Loucy (cell line): ENCODE measurements at regions not wholly inside any gene's neighbourhood (a gene's known extent, or its start where the extent isn't known, plus 50 kb on each side); places are given as distances from the start of the nearest gene placed in this dataset.

ENCODE experiments used
- H2AFZ ChIP-seq: fragments of 200-600 bp; sonication (generic); 2 replicates; pipeline ENCODE4 v1.6.0; 2016; ENCODE audit warnings: antibody characterized with exemption, mild to moderate bottlenecking, low read length, moderate library complexity
- H3F3A ChIP-seq: fragments of 200-600 bp; 2 replicates; pipeline ENCODE4 v1.6.0; 2016; ENCODE audit warnings: antibody characterized with exemption, low read depth, mild to moderate bottlenecking
- H3K27me3 ChIP-seq: fragments of 200-600 bp; sonication (generic); 2 replicates; pipeline ENCODE4 v1.6.1; 2014; ENCODE audit warnings: low read length, mild to moderate bottlenecking; ENCODE audit not compliant: insufficient read depth, poor library complexity, severe bottlenecking
- H3K36me3 ChIP-seq: fragments of 200-600 bp; sonication (generic); 2 replicates; pipeline ENCODE4 v1.6.1; 2016; ENCODE audit warnings: low read length; ENCODE audit not compliant: insufficient read depth
- H3K4me1 ChIP-seq: fragments of 200-600 bp; sonication (generic); 2 replicates; pipeline ENCODE4 v1.5.1; 2014; ENCODE audit warnings: low read length, mild to moderate bottlenecking; ENCODE audit not compliant: insufficient read depth, poor library complexity, severe bottlenecking
- H3K4me2 ChIP-seq: fragments of 200-600 bp; sonication (generic); 2 replicates; pipeline ENCODE4 v1.6.0; 2014; ENCODE audit warnings: antibody characterized with exemption, low read length, low read depth, mild to moderate bottlenecking; ENCODE audit not compliant: poor library complexity, severe bottlenecking
- H3K4me3 ChIP-seq: fragments of 200-600 bp; sonication (generic); 2 replicates; pipeline ENCODE4 v1.5.1; 2014; ENCODE audit warnings: low read length, mild to moderate bottlenecking, mixed read lengths; ENCODE audit not compliant: poor library complexity, severe bottlenecking
- H3K79me2 ChIP-seq: fragments of 200-600 bp; sonication (generic); 2 replicates; pipeline ENCODE4 v1.6.1; 2014; ENCODE audit warnings: low read length; ENCODE audit not compliant: insufficient read depth
- H3K9ac ChIP-seq: fragments of 200-600 bp; sonication (generic); 2 replicates; pipeline ENCODE4 v1.6.0; 2014; ENCODE audit warnings: mild to moderate bottlenecking, low read depth, low read length, moderate library complexity; ENCODE audit not compliant: poor library complexity, severe bottlenecking
- H3K9me2 ChIP-seq: fragments of 200-600 bp; sonication (generic); replicated peaks from 2 replicates; pipeline ENCODE4 v1.6.1; 2016; ENCODE audit warnings: low read depth, low read length, mixed read lengths
- H3K9me3 ChIP-seq: fragments of 200-600 bp; sonication (generic); 2 replicates; pipeline ENCODE4 v1.6.1; 2014; ENCODE audit warnings: mild to moderate bottlenecking, antibody characterized with exemption, low read length, low read depth; ENCODE audit not compliant: insufficient read depth
- H4K20me1 ChIP-seq: fragments of 200-600 bp; sonication (generic); 2 replicates; pipeline ENCODE4 v1.6.0; 2014; ENCODE audit warnings: antibody characterized with exemption, low read length, mild to moderate bottlenecking; ENCODE audit not compliant: insufficient read depth, poor library complexity, severe bottlenecking
- CTCF ChIP-seq: fragments of 200-600 bp; sonication (generic); conservative IDR thresholded peaks from 2 replicates; pipeline ENCODE4 v1.5.1; 2014; ENCODE audit warnings: mild to moderate bottlenecking, antibody characterized with exemption, low read length
- EZH2phosphoT487 ChIP-seq: fragments of 200-600 bp; IDR thresholded peaks from 2 replicates; pipeline ENCODE4 v1.6.1; 2018; ENCODE audit warnings: antibody characterized with exemption, mild to moderate bottlenecking, moderate library complexity, borderline replicate concordance

GRCh38 chr2:184174493-184175104 is 423.7 kb upstream of the ZNF804A start:
- no peaks in the 10 kb centered on the region for H3K4me1 ChIP-seq
- no peak overlapping the region for H3K4me2 ChIP-seq
- no peak overlapping the region for H2AFZ ChIP-seq
- H3F3A ChIP-seq: no peaks in the 10 kb centered on the region
- no peaks in the 10 kb centered on the region for H3K9me2 ChIP-seq
- H4K20me1 ChIP-seq: no peaks in the 10 kb centered on the region
- no peak overlapping the region for H3K9ac ChIP-seq
- TF ChIP-seq EZH2phosphoT487 (no peak), CTCF (no peak)
- no peak overlapping the region for H3K4me3 ChIP-seq
- H3K9me3 ChIP-seq: no peaks in the 10 kb centered on the region
- H3K36me3 ChIP-seq: no peaks in the 10 kb centered on the region
- no peaks in the 10 kb centered on the region for H3K27me3 ChIP-seq
- no peaks in the 10 kb centered on the region for H3K79me2 ChIP-seq

GRCh38 chr2:184178229-184178628 is 420.1 kb upstream of the ZNF804A start:
- no peaks in the 10 kb centered on the region for H4K20me1 ChIP-seq
- TF ChIP-seq EZH2phosphoT487: no peak
- no peak for TF ChIP-seq CTCF

DNA sequence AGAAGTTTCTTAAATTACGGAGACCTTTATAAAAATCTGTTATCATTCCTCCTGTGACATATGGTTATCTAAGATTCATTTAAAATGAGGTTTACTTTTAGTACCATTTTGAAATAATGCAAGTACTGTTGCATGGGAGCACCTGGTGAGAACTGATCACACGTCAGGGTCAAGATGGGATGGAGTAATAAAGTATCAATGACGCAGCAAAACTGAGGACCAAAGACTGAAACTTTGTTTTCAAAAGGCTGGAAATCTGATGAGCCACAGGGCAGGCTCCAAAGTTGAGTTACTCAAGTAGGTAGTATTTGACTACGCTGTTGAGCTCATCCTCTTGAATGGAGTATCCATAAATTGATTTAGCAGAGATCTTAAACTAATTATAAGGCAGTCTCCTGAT is 411.9 kb upstream of the ZNF804A start:
- Histone ChIP-seq H3K27me3 (no peaks in the 10 kb centered on the region), H3K9me3 (no peaks in the 10 kb centered on the region), H3K4me1 (no peaks in the 10 kb centered on the region), H3K9ac (no peak overlapping the region), H2AFZ (no peak overlapping the region), H3K79me2 (no peaks in the 10 kb centered on the region), H3K4me2 (no peak overlapping the region), H3K4me3 (no peak overlapping the region), H3K9me2 (no peaks in the 10 kb centered on the region), H3K36me3 (no peaks in the 10 kb centered on the region), H4K20me1 (no peaks in the 10 kb centered on the region), H3F3A (no peaks in the 10 kb centered on the region)
- TF ChIP-seq CTCF (no peak), EZH2phosphoT487 (no peak)

More at GRCh38 chr2:184178229-184178628, 420.1 kb upstream of the ZNF804A start:
- Histone ChIP-seq H3K36me3 (no peaks in the 10 kb centered on the region), H3K9me2 (no peaks in the 10 kb centered on the region), H2AFZ (no peak overlapping the region), H3K79me2 (no peaks in the 10 kb centered on the region), H3K27me3 (no peaks in the 10 kb centered on the region), H3K4me2 (no peak overlapping the region), H3K4me1 (no peaks in the 10 kb centered on the region), H3K9ac (no peak overlapping the region), H3F3A (no peaks in the 10 kb centered on the region), H3K4me3 (no peak overlapping the region), H3K9me3 (no peaks in the 10 kb centered on the region)
